ENCODE measurements at regions not wholly inside any gene's neighbourhood (a gene's known extent, or its start where the extent isn't known, plus 50 kb on each side); places are given as distances from the start of the nearest gene placed in this dataset.
"Not testable (repeated sequence)": the region's sequence is repeated elsewhere in the genome, so short reads cannot be mapped to it uniquely, and the experiment has no call there.

GRCh38 chr6:144360401-144360800 lies 75.3 kb downstream of the UTRN start:
- no peak for FAIRE-seq

GRCh38 chr6:144361016-144361415 lies 75.9 kb downstream of the UTRN start:
- no peak for FAIRE-seq

- FAIRE-seq = no peak
These were observed 77.2 kb downstream of the UTRN start for GRCh38 chr6:144362042-144363018.

- no peak for FAIRE-seq
These were observed 79.1 kb downstream of the UTRN start for GRCh38 chr6:144364208-144364720.

GRCh38 chr6:144364782-144365181 lies 79.6 kb downstream of the UTRN start:
- FAIRE-seq = no peak

GRCh38 chr6:144365271-144365670 lies 80.1 kb downstream of the UTRN start:
- FAIRE-seq = no peak

- FAIRE-seq = not testable (repeated sequence)
These were observed 84.6 kb downstream of the UTRN start for GRCh38 chr6:144369696-144370095.

- no peak for FAIRE-seq
These were observed 87.0 kb downstream of the UTRN start for GRCh38 chr6:144372116-144372515.

- FAIRE-seq = no peak
These were observed 87.8 kb downstream of the UTRN start for GRCh38 chr6:144372611-144373594.

- not testable (repeated sequence) for FAIRE-seq
These were observed 89.4 kb downstream of the UTRN start for GRCh38 chr6:144374525-144374924.

GRCh38 chr6:144377586-144378210 lies 92.6 kb downstream of the UTRN start:
- FAIRE-seq = no peak

- no peak for FAIRE-seq
These were observed 93.3 kb downstream of the UTRN start for GRCh38 chr6:144378437-144378836.

- no peak for FAIRE-seq
These were observed 94.2 kb downstream of the UTRN start for GRCh38 chr6:144379356-144379755.

GRCh38 chr6:144381499-144381898 lies 96.4 kb downstream of the UTRN start:
- not testable (repeated sequence) for FAIRE-seq

GRCh38 chr6:144383336-144383735 lies 98.2 kb downstream of the UTRN start:
- no peak for FAIRE-seq

- FAIRE-seq = no peak
These were observed 99.3 kb downstream of the UTRN start for GRCh38 chr6:144384427-144384826.

GRCh38 chr6:144389474-144389873 lies 104.3 kb downstream of the UTRN start:
- FAIRE-seq = not testable (repeated sequence)

- no peak for FAIRE-seq
These were observed 105.1 kb downstream of the UTRN start for GRCh38 chr6:144390202-144390601.

GRCh38 chr6:144390886-144391285 lies 105.8 kb downstream of the UTRN start:
- no peak for FAIRE-seq

GRCh38 chr6:144392536-144392935 lies 107.4 kb downstream of the UTRN start:
- FAIRE-seq = no peak

GRCh38 chr6:144394210-144394609 lies 109.1 kb downstream of the UTRN start:
- FAIRE-seq = no peak

- FAIRE-seq = no peak
These were observed 109.9 kb downstream of the UTRN start for GRCh38 chr6:144395014-144395413.

Data from colon (tissue), 2 donors.